SJCRH30 (cell line): ENCODE measurements at regions not wholly inside any gene's neighbourhood (a gene's known extent, or its start where the extent isn't known, plus 50 kb on each side); places are given as distances from the start of the nearest gene placed in this dataset.

Experiments
- DNase-seq, 2 experiments: peaks; one replicate each; pipeline ENCODE4 v3.0.0-alpha.2; 2015 to 2020
- H3K27ac ChIP-seq: fragments of 250-450 bp; sonication (Bioruptor Pico); 2 replicates; pipeline ENCODE4 v1.5.1; 2020; ENCODE audit warnings: mild to moderate bottlenecking, moderate library complexity
- H3K27me3 ChIP-seq: fragments of 250-450 bp; sonication (Bioruptor Pico); 2 replicates; pipeline ENCODE4 v1.5.1; 2020; ENCODE audit warnings: mild to moderate bottlenecking, moderate library complexity
- H3K36me3 ChIP-seq: fragments of 250-450 bp; sonication (Bioruptor Pico); 2 replicates; pipeline ENCODE4 v1.5.1; 2020; ENCODE audit warnings: mild to moderate bottlenecking, moderate library complexity
- H3K4me1 ChIP-seq: fragments of 250-450 bp; sonication (Bioruptor Pico); 2 replicates; pipeline ENCODE4 v1.5.1; 2020; ENCODE audit warnings: mild to moderate bottlenecking, moderate library complexity
- H3K4me3 ChIP-seq: fragments of 250-450 bp; sonication (Bioruptor Pico); 2 replicates; pipeline ENCODE4 v1.5.1; 2020; ENCODE audit warnings: mild to moderate bottlenecking, moderate library complexity
- H3K9me3 ChIP-seq: fragments of 250-450 bp; sonication (Bioruptor Pico); replicated peaks from 2 replicates; pipeline ENCODE4 v1.5.1; 2020; ENCODE audit warnings: mild to moderate bottlenecking, moderate library complexity

- no peaks in the 10 kb centered on the region for H3K4me1 ChIP-seq
- no peak overlapping the region for H3K27ac ChIP-seq
- H3K9me3 ChIP-seq, result no peaks in the 10 kb centered on the region
- H3K4me3 ChIP-seq, result no peak overlapping the region
- DNase-seq, result no peak
- H3K36me3 ChIP-seq, result no peaks in the 10 kb centered on the region
- no peaks in the 10 kb centered on the region for H3K27me3 ChIP-seq
Observed at GRCh38 chr10:78585952-78586351, 482.8 kb upstream of the ZMIZ1 start.

GRCh38 chr10:78588194-78588811, 480.5 kb upstream of the ZMIZ1 start:
- Histone ChIP-seq H3K9me3 (no peaks in the 10 kb centered on the region), H3K4me3 (no peak overlapping the region), H3K36me3 (no peaks in the 10 kb centered on the region), H3K27ac (no peak overlapping the region), H3K27me3 (no peaks in the 10 kb centered on the region), H3K4me1 (no peaks in the 10 kb centered on the region)
- DNase-seq, result no peak

- no peaks in the 10 kb centered on the region for H3K9me3 ChIP-seq
- no peaks in the 10 kb centered on the region for H3K27me3 ChIP-seq
- no peaks in the 10 kb centered on the region for H3K4me1 ChIP-seq
- no peak overlapping the region for H3K27ac ChIP-seq
- no peak overlapping the region for H3K4me3 ChIP-seq
- H3K36me3 ChIP-seq, result no peaks in the 10 kb centered on the region
- DNase-seq, result no peak
Observed at GRCh38 chr10:78589687-78590086, 479.1 kb upstream of the ZMIZ1 start.

- no peaks in the 10 kb centered on the region for H3K9me3 ChIP-seq
- H3K36me3 ChIP-seq, result no peaks in the 10 kb centered on the region
- H3K27ac ChIP-seq, result no peak overlapping the region
- DNase-seq, result no peak
- H3K4me3 ChIP-seq, result no peak overlapping the region
- no peaks in the 10 kb centered on the region for H3K27me3 ChIP-seq
- H3K4me1 ChIP-seq, result no peaks in the 10 kb centered on the region
Observed at GRCh38 chr10:78591066-78591465, 477.7 kb upstream of the ZMIZ1 start.

- H3K36me3 ChIP-seq, result no peaks in the 10 kb centered on the region
- H3K9me3 ChIP-seq, result no peaks in the 10 kb centered on the region
- no peaks in the 10 kb centered on the region for H3K27me3 ChIP-seq
- no peak for DNase-seq
- no peak overlapping the region for H3K4me3 ChIP-seq
- H3K27ac ChIP-seq, result no peak overlapping the region
- no peaks in the 10 kb centered on the region for H3K4me1 ChIP-seq
Observed at GRCh38 chr10:78594559-78595268, 474.1 kb upstream of the ZMIZ1 start.

GRCh38 chr10:78595269-78595619, 473.5 kb upstream of the ZMIZ1 start:
- no peak for DNase-seq
- no peaks in the 10 kb centered on the region for H3K9me3 ChIP-seq
- H3K4me1 ChIP-seq, result no peaks in the 10 kb centered on the region
- no peak overlapping the region for H3K27ac ChIP-seq
- H3K36me3 ChIP-seq, result no peaks in the 10 kb centered on the region
- no peaks in the 10 kb centered on the region for H3K27me3 ChIP-seq
- no peak overlapping the region for H3K4me3 ChIP-seq

- H3K9me3 ChIP-seq, result no peaks in the 10 kb centered on the region
- no peak overlapping the region for H3K27ac ChIP-seq
- no peaks in the 10 kb centered on the region for H3K4me1 ChIP-seq
- DNase-seq, result no peak
- H3K4me3 ChIP-seq, result no peak overlapping the region
- H3K36me3 ChIP-seq, result no peaks in the 10 kb centered on the region
- H3K27me3 ChIP-seq, result no peaks in the 10 kb centered on the region
Observed at GRCh38 chr10:78596556-78596955, 472.2 kb upstream of the ZMIZ1 start.

- no peak for DNase-seq
- Histone ChIP-seq H3K27me3 (0 out of 2 replicates have a peak, but pooled peaks cover 4% of the 10 kb centered on the region), H3K4me1 (no peaks in the 10 kb centered on the region), H3K36me3 (no peaks in the 10 kb centered on the region), H3K27ac (no peak overlapping the region), H3K4me3 (no peak overlapping the region), H3K9me3 (no peaks in the 10 kb centered on the region)
Observed at GRCh38 chr10:78597796-78598555, 470.8 kb upstream of the ZMIZ1 start.

- H3K4me3 ChIP-seq, result no peak overlapping the region
- H3K4me1 ChIP-seq, result no peaks in the 10 kb centered on the region
- no peaks in the 10 kb centered on the region for H3K36me3 ChIP-seq
- no peak for DNase-seq
- 0 out of 2 replicates have a peak, but pooled peaks cover 4% of the 10 kb centered on the region for H3K27me3 ChIP-seq
- no peaks in the 10 kb centered on the region for H3K9me3 ChIP-seq
- no peak overlapping the region for H3K27ac ChIP-seq
Observed at GRCh38 chr10:78599122-78599853, 469.5 kb upstream of the ZMIZ1 start.

GRCh38 chr10:78600121-78600665, 468.6 kb upstream of the ZMIZ1 start:
- H3K27me3 ChIP-seq, result 0 out of 2 replicates have a peak, but pooled peaks cover 4% of the 10 kb centered on the region
- H3K4me3 ChIP-seq, result no peak overlapping the region
- DNase-seq, result no peak
- no peaks in the 10 kb centered on the region for H3K9me3 ChIP-seq
- no peaks in the 10 kb centered on the region for H3K4me1 ChIP-seq
- H3K36me3 ChIP-seq, result no peaks in the 10 kb centered on the region
- no peak overlapping the region for H3K27ac ChIP-seq

GRCh38 chr10:78600740-78601139, 468.0 kb upstream of the ZMIZ1 start:
- Histone ChIP-seq H3K4me1 (no peaks in the 10 kb centered on the region), H3K27ac (no peak overlapping the region), H3K36me3 (no peaks in the 10 kb centered on the region), H3K4me3 (no peak overlapping the region), H3K27me3 (0 out of 2 replicates have a peak, but pooled peaks cover 4% of the 10 kb centered on the region), H3K9me3 (no peaks in the 10 kb centered on the region)
- DNase-seq, result no peak

- no peak overlapping the region for H3K27ac ChIP-seq
- DNase-seq, result no peak
- H3K27me3 ChIP-seq, result 0 out of 2 replicates have a peak, but pooled peaks cover 4% of the 10 kb centered on the region
- no peaks in the 10 kb centered on the region for H3K4me1 ChIP-seq
- H3K36me3 ChIP-seq, result no peaks in the 10 kb centered on the region
- H3K4me3 ChIP-seq, result no peak overlapping the region
- H3K9me3 ChIP-seq, result no peaks in the 10 kb centered on the region
Observed at GRCh38 chr10:78602201-78602932, 466.4 kb upstream of the ZMIZ1 start.

GRCh38 chr10:78604286-78604685, 464.5 kb upstream of the ZMIZ1 start:
- Histone ChIP-seq H3K9me3 (no peaks in the 10 kb centered on the region), H3K4me1 (no peaks in the 10 kb centered on the region), H3K4me3 (no peak overlapping the region), H3K27ac (no peak overlapping the region), H3K36me3 (no peaks in the 10 kb centered on the region), H3K27me3 (0 out of 2 replicates have a peak, but pooled peaks cover 4% of the 10 kb centered on the region)
- DNase-seq, result no peak

- Histone ChIP-seq H3K36me3 (no peaks in the 10 kb centered on the region), H3K27me3 (0 out of 2 replicates have a peak, but pooled peaks cover 4% of the 10 kb centered on the region), H3K4me3 (no peak overlapping the region), H3K4me1 (no peaks in the 10 kb centered on the region), H3K27ac (no peak overlapping the region), H3K9me3 (no peaks in the 10 kb centered on the region)
- DNase-seq, result no peak
Observed at GRCh38 chr10:78604721-78605120, 464.0 kb upstream of the ZMIZ1 start.
